ENCODE measurements at regions not wholly inside any gene's neighbourhood (a gene's known extent, or its start where the extent isn't known, plus 50 kb on each side); places are given as distances from the start of the nearest gene placed in this dataset.

GRCh38 chr16:6528217-6528616 is 804.4 kb upstream of the RBFOX1 start:
- Histone ChIP-seq H3K9me3 (ENCODE audit: control insufficient read depth in 1 of 2, insufficient read depth in 1 of 2, low read depth in 1 of 2, low read length in 2 of 2) (no peaks in the 10 kb centered on the region), H3K27me3 (ENCODE audit: insufficient read depth, low read length) (no peaks in the 10 kb centered on the region), H3K4me1 (ENCODE audit: control insufficient read depth in 1 of 2, insufficient read depth in 2 of 2, low read length in 2 of 2) (no peaks in the 10 kb centered on the region), H2AFZ (ENCODE audit: low read depth, low read length, poor library complexity, severe bottlenecking) (no peak overlapping the region), H3K4me2 (ENCODE audit: low read length) (no peak overlapping the region), H3K9me2 (ENCODE audit: insufficient read depth) (no peaks in the 10 kb centered on the region), H3K9ac (ENCODE audit: low read length) (no peak overlapping the region), H3K27ac (ENCODE audit: low read depth, low read length) (no peak overlapping the region), H3K79me2 (ENCODE audit: insufficient read depth, low read length) (no peaks in the 10 kb centered on the region), H3K36me3 (ENCODE audit: control insufficient read depth in 1 of 2, insufficient read depth in 2 of 2, low read length in 2 of 2) (no peaks in the 10 kb centered on the region), H4K20me1 (ENCODE audit: insufficient read depth) (no peaks in the 10 kb centered on the region), H3K4me3 (replicated peaks in 1 of 2; ENCODE audit: low read depth in 1 of 2, low read length in 2 of 2) (no peak overlapping the region)
- intact Hi-C loops (cut with micrococcal nuclease), result no loop called here
- DNase-seq (ENCODE audit: low read depth, low spot score), result no peak
- no TSS peak for BruUV-seq (replicated peaks)
- ATAC-seq, result no peak
- ChIA-PET RAD21 (ENCODE audit: low non-redundant PET in 1 of 2, low total read pairs in 2 of 2, uncharacterized antibody in 2 of 2, unreplicated experiment in 2 of 2) (no interaction called here), POLR2A (no interaction called here), CTCF (no interaction called here)
- TF ChIP-seq FOSL1 (IDR thresholded peaks at IDR 0.05; ENCODE audit: low read depth), result no peak
- TF ChIP-seq JUND (IDR thresholded peaks at IDR 0.05), result no peak
- TF ChIP-seq RAD21 (IDR thresholded peaks at IDR 0.05; ENCODE audit: low read depth), result no peak
- no peak for TF ChIP-seq MAX (IDR thresholded peaks at IDR 0.05)
- no peak for TF ChIP-seq SP1 (IDR thresholded peaks at IDR 0.05; ENCODE audit: low read depth)
- no peak for TF ChIP-seq POLR2AphosphoS5 (IDR thresholded peaks at IDR 0.05; ENCODE audit: low read depth, low read length)
- TF ChIP-seq YY1 (IDR thresholded peaks at IDR 0.05; ENCODE audit: extremely low read depth, insufficient replicate concordance, low read depth, low read length), result no peak
- TF ChIP-seq EZH2 (IDR thresholded peaks at IDR 0.05), result no peak
- TF ChIP-seq CBX3 (IDR thresholded peaks at IDR 0.05; ENCODE audit: low read depth), result no peak
- no peak for TF ChIP-seq TCF7L2 (IDR thresholded peaks at IDR 0.05; ENCODE audit: borderline replicate concordance, extremely low read depth, insufficient read depth, insufficient read length)
- TF ChIP-seq CEBPB (IDR thresholded peaks at IDR 0.05; ENCODE audit: low read depth), result no peak
- no peak for TF ChIP-seq SRF (IDR thresholded peaks at IDR 0.05; ENCODE audit: low read depth)
- TF ChIP-seq SIN3A (IDR thresholded peaks at IDR 0.05; ENCODE audit: low read depth), result no peak
- TF ChIP-seq ELF1 (IDR thresholded peaks at IDR 0.05; ENCODE audit: borderline replicate concordance, low read depth), result no peak
- no peak for TF ChIP-seq EZH2phosphoT487 (IDR thresholded peaks at IDR 0.05; ENCODE audit: borderline replicate concordance)
- TF ChIP-seq, protein P1, sequence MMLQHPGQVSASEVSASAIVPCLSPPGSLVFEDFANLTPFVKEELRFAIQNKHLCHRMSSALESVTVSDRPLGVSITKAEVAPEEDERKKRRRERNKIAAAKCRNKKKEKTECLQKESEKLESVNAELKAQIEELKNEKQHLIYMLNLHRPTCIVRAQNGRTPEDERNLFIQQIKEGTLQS (IDR thresholded peaks at IDR 0.05), result no peak
- no peak for TF ChIP-seq ZNF274 (IDR thresholded peaks at IDR 0.05; ENCODE audit: low read depth, low read length)
